Kidney epithelial cell (primary cell): ENCODE measurements at regions not wholly inside any gene's neighbourhood (a gene's known extent, or its start where the extent isn't known, plus 50 kb on each side); places are given as distances from the start of the nearest gene placed in this dataset.

Source experiments
- DNase-seq: peaks from one replicate; pipeline ENCODE4 v3.0.0-alpha.2; 2010; ENCODE audit warnings: low read depth
- H3K27me3 ChIP-seq: 2 replicates; pipeline ENCODE4 v1.6.0; 2011; ENCODE audit warnings: low read length; ENCODE audit not compliant: control insufficient read depth, insufficient read depth
- H3K36me3 ChIP-seq: 2 replicates; pipeline ENCODE4 v1.5.1; 2011; ENCODE audit warnings: low read length; ENCODE audit not compliant: control insufficient read depth, insufficient read depth
- H3K4me3 ChIP-seq: 2 replicates; pipeline ENCODE4 v1.5.1; 2011; ENCODE audit warnings: low read depth, mild to moderate bottlenecking, control low read depth, low read length
- TF ChIP-seq, protein P1 (sequence below): IDR thresholded peaks from 2 replicates; pipeline ENCODE4 v1.5.1; 2011; ENCODE audit warnings: mild to moderate bottlenecking, moderate library complexity, low read length, control low read depth, inconsistent platforms; ENCODE audit not compliant: insufficient read depth, poor library complexity, severe bottlenecking

DNA sequence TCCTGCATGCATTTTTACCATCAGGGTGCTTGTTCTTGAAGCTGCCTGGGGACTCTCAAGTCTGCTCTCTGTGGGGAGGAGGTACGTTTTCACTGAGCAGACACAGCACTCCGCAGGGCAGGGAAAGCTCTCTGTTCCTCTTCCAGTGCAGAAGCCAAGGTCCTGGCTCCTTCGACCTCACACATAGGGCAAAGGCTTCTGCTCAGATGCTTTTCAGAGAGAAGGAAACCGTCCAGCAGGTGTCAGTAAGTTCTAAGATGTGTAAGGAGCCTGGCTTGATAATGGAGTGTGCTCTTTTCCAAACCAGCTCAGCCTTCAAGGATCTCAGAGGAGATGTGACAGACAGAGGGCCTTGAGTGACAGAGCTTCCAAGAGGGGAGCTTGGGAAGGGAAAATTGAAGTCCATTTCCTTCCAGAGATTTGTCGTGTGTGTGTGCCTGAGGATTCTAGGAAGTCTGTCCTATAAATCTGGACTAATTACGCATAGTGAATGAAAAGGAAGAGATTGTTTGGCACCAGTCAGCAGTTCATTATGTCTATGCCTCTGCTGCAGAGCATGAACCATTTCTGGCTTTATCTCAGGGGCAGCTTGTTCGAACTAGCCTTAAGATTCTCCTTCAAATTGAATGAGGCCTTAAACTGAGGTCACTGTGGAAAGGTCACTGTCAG is 67.3 kb upstream of the UPP2 start:
- Histone ChIP-seq H3K27me3 (no peaks in the 10 kb centered on the region), H3K4me3 (no peak overlapping the region), H3K36me3 (no peaks in the 10 kb centered on the region)
- TF ChIP-seq, protein P1, sequence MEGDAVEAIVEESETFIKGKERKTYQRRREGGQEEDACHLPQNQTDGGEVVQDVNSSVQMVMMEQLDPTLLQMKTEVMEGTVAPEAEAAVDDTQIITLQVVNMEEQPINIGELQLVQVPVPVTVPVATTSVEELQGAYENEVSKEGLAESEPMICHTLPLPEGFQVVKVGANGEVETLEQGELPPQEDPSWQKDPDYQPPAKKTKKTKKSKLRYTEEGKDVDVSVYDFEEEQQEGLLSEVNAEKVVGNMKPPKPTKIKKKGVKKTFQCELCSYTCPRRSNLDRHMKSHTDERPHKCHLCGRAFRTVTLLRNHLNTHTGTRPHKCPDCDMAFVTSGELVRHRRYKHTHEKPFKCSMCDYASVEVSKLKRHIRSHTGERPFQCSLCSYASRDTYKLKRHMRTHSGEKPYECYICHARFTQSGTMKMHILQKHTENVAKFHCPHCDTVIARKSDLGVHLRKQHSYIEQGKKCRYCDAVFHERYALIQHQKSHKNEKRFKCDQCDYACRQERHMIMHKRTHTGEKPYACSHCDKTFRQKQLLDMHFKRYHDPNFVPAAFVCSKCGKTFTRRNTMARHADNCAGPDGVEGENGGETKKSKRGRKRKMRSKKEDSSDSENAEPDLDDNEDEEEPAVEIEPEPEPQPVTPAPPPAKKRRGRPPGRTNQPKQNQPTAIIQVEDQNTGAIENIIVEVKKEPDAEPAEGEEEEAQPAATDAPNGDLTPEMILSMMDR: peak; percentile 58
- DNase-seq: peak; percentile 47

DNA sequence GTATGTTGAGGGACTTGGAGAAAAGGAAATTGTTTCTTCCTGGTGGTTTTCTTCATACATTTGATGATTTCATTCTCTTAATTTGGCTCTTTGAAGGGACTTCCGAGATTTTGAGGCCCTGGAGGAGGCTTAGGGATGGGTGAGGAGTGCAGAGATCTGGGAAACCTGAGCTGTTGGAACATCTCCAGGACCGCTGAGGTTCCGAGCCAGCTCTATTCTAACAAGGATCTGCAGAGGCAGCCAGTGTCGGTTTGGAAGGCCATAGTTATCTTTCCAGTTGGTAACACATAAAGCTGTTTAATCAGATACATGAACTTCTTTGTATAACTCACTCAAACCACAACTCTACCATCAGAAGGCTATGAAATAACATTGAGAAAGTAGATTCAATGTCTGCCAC is 70.3 kb upstream of the UPP2 start:
- Histone ChIP-seq H3K27me3 (no peaks in the 10 kb centered on the region), H3K36me3 (no peaks in the 10 kb centered on the region), H3K4me3 (no peak overlapping the region)
- DNase-seq: no peak
- TF ChIP-seq, protein P1: no peak

DNA sequence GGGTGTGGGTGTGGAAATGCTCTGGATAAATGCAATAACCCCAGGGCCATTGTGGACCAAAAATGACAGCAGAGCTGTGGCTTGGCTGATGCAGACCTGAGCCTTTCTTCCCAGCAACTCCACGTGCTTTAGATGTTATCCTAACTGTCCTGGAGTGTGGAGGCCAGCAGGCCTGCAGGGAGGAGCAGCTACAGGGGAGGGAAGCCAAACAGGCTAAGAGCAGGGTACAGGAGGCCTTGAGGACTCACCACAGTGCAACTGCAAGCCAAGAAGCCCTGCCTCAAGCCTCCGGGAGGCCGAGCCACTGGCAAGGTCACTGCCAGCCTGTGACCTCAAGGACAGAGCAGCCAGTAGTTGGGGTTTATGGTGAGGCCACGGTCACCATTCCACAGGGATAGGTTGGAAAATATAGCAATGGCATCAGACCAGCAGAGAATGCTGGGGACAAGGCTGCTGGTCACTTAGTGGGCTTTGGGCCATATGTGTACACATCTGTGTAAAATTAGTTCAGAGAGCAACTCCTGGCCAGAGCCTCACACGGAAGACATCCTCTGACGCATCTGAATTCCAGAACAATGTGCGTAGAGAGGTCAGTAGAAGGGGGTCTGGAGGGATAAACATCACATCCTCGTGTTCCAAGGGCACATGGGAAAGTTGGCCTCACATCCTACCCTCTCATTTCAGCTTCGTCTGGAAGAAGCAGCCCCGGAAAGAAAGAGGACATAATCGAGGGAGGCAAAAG is 76.2 kb upstream of the UPP2 start:
- TF ChIP-seq, protein P1: no peak
- DNase-seq: no peak
- no peak overlapping the region for H3K4me3 ChIP-seq

DNA sequence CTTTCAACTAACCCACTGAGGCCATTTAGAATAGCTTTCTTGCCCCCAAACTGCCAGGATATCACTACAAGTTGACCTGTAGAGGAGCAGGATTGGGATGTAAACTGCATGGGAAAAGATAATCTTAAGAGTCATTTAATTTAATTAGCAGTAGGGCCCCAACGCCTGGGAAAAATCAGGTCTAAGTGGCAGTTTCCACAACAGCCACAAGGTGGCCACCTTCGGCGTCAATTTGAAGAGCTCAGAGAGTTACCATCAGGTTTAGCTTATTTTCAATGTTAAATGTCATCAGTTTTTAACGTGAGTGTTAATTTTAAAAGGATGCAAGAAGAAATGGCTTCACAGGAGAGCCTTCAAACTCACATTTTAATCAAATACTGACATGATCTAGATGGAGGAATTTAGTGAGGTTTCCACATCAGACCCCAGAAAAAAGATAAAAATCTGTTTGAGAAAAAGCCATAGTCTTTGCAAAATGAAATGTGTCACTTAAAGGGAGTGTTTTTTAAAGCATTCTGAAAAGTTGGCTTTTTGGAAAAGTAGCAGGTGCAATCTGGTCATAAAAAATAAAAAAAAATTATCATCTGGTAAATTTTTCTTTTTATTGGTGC is 77.3 kb upstream of the UPP2 start:
- no peaks in the 10 kb centered on the region for H3K27me3 ChIP-seq
- TF ChIP-seq, protein P1: peak; percentile 70
- H3K4me3 ChIP-seq: no peak overlapping the region
- no peak for DNase-seq
- H3K36me3 ChIP-seq: no peaks in the 10 kb centered on the region

More for the DNA sequence above, 76.2 kb upstream of the UPP2 start:
- Histone ChIP-seq H3K27me3 (no peaks in the 10 kb centered on the region), H3K36me3 (no peaks in the 10 kb centered on the region)

DNA sequence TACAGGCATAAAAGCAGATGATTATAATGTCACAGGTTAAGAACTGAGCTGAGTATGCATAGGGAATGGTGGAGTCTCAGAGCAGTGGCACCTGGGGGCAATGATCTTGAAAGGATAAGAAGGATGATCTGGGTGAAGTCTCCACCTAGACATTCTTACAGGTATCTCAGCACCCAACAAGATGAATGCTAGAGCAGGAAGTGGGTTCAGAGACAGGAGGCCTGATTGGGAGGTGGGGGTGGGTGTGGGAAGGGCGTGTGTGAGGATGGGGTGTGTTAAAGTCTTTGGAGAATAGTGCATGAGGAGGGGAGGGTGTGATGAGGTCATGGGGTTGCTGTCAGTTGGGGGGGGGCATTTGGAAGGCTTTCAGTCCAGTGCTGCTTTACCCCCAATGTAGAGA is 78.8 kb upstream of the UPP2 start:
- H3K36me3 ChIP-seq: no peaks in the 10 kb centered on the region
- TF ChIP-seq, protein P1: no peak
- DNase-seq: no peak
- no peaks in the 10 kb centered on the region for H3K27me3 ChIP-seq
- no peak overlapping the region for H3K4me3 ChIP-seq
